Liver (tissue), 8 donors: ENCODE measurements at regions not wholly inside any gene's neighbourhood (a gene's known extent, or its start where the extent isn't known, plus 50 kb on each side); places are given as distances from the start of the nearest gene placed in this dataset.

Experiments
- DNase-seq: peaks from one replicate; pipeline ENCODE4 v3.0.0-alpha.2; 2017; ENCODE audit warnings: low spot score
- H3K27ac ChIP-seq, 2 donors: one replicate each; pipeline ENCODE4 v1.7.0; 2013; ENCODE audit warnings: inconsistent platforms in 2 of 2, low read length in 2 of 2, control low read depth in 1 of 2, low read depth in 1 of 2, mild to moderate bottlenecking in 1 of 2
- H3K27me3 ChIP-seq, 4 donors: one replicate each; pipeline versions ENCODE4 v1.6.1 to v1.7.0; 2013; ENCODE audit warnings: low read length in 3 of 4, inconsistent platforms in 1 of 4, mild to moderate bottlenecking in 1 of 4, moderate library complexity in 1 of 4; ENCODE audit not compliant: control insufficient read depth in 4 of 4, insufficient read depth in 4 of 4
- H3K36me3 ChIP-seq, 4 donors: one replicate each; pipeline versions ENCODE4 v1.6.1 to v1.7.0; 2013; ENCODE audit warnings: low read length in 3 of 4, mild to moderate bottlenecking in 3 of 4, low read depth in 1 of 4, moderate library complexity in 1 of 4; ENCODE audit not compliant: control insufficient read depth in 4 of 4, insufficient read depth in 3 of 4
- H3K4me1 ChIP-seq, 4 donors: one replicate each; pipeline versions ENCODE4 v1.6.1 to v1.7.0; 2013; ENCODE audit warnings: low read length in 3 of 4, mild to moderate bottlenecking in 3 of 4, moderate library complexity in 1 of 4; ENCODE audit not compliant: control insufficient read depth in 4 of 4, insufficient read depth in 4 of 4
- H3K4me3 ChIP-seq, 3 donors: one replicate each; pipeline versions ENCODE4 v1.6.1 to v1.7.0; 2013; ENCODE audit warnings: low read length in 3 of 3, control low read depth in 1 of 3, low read depth in 1 of 3, mild to moderate bottlenecking in 1 of 3
- H3K9ac ChIP-seq, 2 donors: one replicate each; pipeline ENCODE4 v1.7.0; 2013; ENCODE audit warnings: low read length in 2 of 2, mild to moderate bottlenecking in 2 of 2, moderate library complexity in 2 of 2, control low read depth in 1 of 2, low read depth in 1 of 2
- H3K9me3 ChIP-seq, 4 donors: one replicate each; pipeline versions ENCODE4 v1.6.1 to v1.7.0; 2013; ENCODE audit warnings: low read length in 3 of 4; ENCODE audit not compliant: control insufficient read depth in 4 of 4
- EGR1 ChIP-seq, 2 donors: IDR thresholded peaks; 2 replicates each; pipeline ENCODE4 v1.6.1; 2016 to 2018; ENCODE audit warnings: antibody characterized with exemption in 2 of 2, low read depth in 2 of 2
- FOXA2 ChIP-seq: IDR thresholded peaks from 2 replicates; pipeline ENCODE4 v1.6.1; 2016; ENCODE audit warnings: antibody characterized with exemption
- GABPA ChIP-seq, 2 donors: IDR thresholded peaks in 1 of 2; conservative IDR thresholded peaks in 1 of 2; 2 replicates each; pipeline ENCODE4 v1.6.1; 2016; ENCODE audit warnings: antibody characterized with exemption in 2 of 2, mild to moderate bottlenecking in 1 of 2, moderate library complexity in 1 of 2
- HNF4A ChIP-seq, 2 donors: conservative IDR thresholded peaks; 2 replicates each; pipeline ENCODE4 v1.6.1; 2016; ENCODE audit warnings: antibody characterized with exemption in 2 of 2, mild to moderate bottlenecking in 2 of 2
- HNF4G ChIP-seq: IDR thresholded peaks from 2 replicates; pipeline ENCODE4 v1.6.1; 2016; ENCODE audit warnings: antibody characterized with exemption
- NR2F2 ChIP-seq: IDR thresholded peaks from 2 replicates; pipeline ENCODE4 v1.6.1; 2016; ENCODE audit warnings: antibody characterized with exemption
- RXRA ChIP-seq, 2 donors: IDR thresholded peaks; 2 replicates each; pipeline ENCODE4 v1.6.1; 2017 to 2018; ENCODE audit warnings: antibody characterized with exemption in 2 of 2, mild to moderate bottlenecking in 1 of 2
- SP1 ChIP-seq: IDR thresholded peaks from 2 replicates; pipeline ENCODE4 v1.6.1; 2018; ENCODE audit warnings: antibody characterized with exemption, mild to moderate bottlenecking
- WGBS: extraction: QIAGEN DNeasy Blood & Tissue Kit; methylation state at CpG from one replicate; pipeline ENCODE4 v1.1.7; 2013; 5-methylcytosine and 5-hydroxymethylcytosine counted together
- TF ChIP-seq, protein P1 (sequence below): IDR thresholded peaks from 2 replicates; pipeline ENCODE4 v1.6.1; 2016; ENCODE audit warnings: antibody characterized with exemption, mild to moderate bottlenecking
- TF ChIP-seq, protein P2 (sequence below): fragments of 150-350 bp; IDR thresholded peaks from 2 replicates; pipeline ENCODE4 v1.5.1; 2017; ENCODE audit warnings: improper control_type of control experiment, low read depth, low read length; ENCODE audit not compliant: missing input control
- TF ChIP-seq, protein P3 (sequence below): IDR thresholded peaks from 2 replicates; pipeline ENCODE4 v1.6.1; 2016; ENCODE audit warnings: antibody characterized with exemption
- TF ChIP-seq, protein P4 (sequence below): IDR thresholded peaks from 2 replicates; pipeline ENCODE4 v1.6.1; 2016; ENCODE audit warnings: antibody characterized with exemption
- TF ChIP-seq, protein P5 (sequence below): IDR thresholded peaks from 2 replicates; pipeline ENCODE4 v1.6.1; 2016; ENCODE audit warnings: antibody characterized with exemption
- donor health status: healthy.
- donor health status: healthy.
- donor health status: healthy.
- donor health status: healthy.
- donor health status: healthy.

DNA sequence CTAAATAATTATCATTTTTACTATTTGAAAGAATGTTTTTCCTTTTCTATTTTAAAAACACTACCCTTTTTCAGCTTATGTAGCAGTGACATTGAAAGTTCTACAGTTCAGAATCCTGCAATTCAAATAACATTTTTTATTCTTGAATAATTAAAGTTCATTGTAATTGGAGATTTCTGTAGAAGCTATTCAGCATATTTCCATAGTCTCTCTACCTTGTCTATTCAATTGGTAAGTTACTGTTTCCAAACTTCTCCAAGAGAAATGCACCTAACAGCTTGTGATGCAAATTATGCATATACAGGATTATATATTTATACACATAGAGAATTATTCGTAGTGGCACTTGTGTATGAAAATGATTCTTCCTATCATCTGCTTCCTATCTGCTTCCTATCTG, 149.7 kb upstream of the ARRDC3 start:
- 78% methylated on average over 1 of the region's 1 CpG for WGBS
- H3K9me3 ChIP-seq = no peaks in the 10 kb centered on the region
- DNase-seq = no peak
- no peaks in the 10 kb centered on the region for H3K4me1 ChIP-seq
- TF ChIP-seq, protein P1, sequence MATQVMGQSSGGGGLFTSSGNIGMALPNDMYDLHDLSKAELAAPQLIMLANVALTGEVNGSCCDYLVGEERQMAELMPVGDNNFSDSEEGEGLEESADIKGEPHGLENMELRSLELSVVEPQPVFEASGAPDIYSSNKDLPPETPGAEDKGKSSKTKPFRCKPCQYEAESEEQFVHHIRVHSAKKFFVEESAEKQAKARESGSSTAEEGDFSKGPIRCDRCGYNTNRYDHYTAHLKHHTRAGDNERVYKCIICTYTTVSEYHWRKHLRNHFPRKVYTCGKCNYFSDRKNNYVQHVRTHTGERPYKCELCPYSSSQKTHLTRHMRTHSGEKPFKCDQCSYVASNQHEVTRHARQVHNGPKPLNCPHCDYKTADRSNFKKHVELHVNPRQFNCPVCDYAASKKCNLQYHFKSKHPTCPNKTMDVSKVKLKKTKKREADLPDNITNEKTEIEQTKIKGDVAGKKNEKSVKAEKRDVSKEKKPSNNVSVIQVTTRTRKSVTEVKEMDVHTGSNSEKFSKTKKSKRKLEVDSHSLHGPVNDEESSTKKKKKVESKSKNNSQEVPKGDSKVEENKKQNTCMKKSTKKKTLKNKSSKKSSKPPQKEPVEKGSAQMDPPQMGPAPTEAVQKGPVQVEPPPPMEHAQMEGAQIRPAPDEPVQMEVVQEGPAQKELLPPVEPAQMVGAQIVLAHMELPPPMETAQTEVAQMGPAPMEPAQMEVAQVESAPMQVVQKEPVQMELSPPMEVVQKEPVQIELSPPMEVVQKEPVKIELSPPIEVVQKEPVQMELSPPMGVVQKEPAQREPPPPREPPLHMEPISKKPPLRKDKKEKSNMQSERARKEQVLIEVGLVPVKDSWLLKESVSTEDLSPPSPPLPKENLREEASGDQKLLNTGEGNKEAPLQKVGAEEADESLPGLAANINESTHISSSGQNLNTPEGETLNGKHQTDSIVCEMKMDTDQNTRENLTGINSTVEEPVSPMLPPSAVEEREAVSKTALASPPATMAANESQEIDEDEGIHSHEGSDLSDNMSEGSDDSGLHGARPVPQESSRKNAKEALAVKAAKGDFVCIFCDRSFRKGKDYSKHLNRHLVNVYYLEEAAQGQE = no peak
- TF ChIP-seq, protein P2, sequence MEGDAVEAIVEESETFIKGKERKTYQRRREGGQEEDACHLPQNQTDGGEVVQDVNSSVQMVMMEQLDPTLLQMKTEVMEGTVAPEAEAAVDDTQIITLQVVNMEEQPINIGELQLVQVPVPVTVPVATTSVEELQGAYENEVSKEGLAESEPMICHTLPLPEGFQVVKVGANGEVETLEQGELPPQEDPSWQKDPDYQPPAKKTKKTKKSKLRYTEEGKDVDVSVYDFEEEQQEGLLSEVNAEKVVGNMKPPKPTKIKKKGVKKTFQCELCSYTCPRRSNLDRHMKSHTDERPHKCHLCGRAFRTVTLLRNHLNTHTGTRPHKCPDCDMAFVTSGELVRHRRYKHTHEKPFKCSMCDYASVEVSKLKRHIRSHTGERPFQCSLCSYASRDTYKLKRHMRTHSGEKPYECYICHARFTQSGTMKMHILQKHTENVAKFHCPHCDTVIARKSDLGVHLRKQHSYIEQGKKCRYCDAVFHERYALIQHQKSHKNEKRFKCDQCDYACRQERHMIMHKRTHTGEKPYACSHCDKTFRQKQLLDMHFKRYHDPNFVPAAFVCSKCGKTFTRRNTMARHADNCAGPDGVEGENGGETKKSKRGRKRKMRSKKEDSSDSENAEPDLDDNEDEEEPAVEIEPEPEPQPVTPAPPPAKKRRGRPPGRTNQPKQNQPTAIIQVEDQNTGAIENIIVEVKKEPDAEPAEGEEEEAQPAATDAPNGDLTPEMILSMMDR = no peak
- TF ChIP-seq EGR1 (IDR thresholded peaks at IDR 0.05; ENCODE audit: low read depth in 2 of 2) = no peak
- TF ChIP-seq, protein P3, sequence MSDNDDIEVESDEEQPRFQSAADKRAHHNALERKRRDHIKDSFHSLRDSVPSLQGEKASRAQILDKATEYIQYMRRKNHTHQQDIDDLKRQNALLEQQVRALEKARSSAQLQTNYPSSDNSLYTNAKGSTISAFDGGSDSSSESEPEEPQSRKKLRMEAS = no peak
- TF ChIP-seq, protein P4, sequence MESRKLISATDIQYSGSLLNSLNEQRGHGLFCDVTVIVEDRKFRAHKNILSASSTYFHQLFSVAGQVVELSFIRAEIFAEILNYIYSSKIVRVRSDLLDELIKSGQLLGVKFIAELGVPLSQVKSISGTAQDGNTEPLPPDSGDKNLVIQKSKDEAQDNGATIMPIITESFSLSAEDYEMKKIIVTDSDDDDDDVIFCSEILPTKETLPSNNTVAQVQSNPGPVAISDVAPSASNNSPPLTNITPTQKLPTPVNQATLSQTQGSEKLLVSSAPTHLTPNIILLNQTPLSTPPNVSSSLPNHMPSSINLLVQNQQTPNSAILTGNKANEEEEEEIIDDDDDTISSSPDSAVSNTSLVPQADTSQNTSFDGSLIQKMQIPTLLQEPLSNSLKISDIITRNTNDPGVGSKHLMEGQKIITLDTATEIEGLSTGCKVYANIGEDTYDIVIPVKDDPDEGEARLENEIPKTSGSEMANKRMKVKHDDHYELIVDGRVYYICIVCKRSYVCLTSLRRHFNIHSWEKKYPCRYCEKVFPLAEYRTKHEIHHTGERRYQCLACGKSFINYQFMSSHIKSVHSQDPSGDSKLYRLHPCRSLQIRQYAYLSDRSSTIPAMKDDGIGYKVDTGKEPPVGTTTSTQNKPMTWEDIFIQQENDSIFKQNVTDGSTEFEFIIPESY = no peak
- no peak for TF ChIP-seq SP1
- TF ChIP-seq NR2F2 = no peak
- no peak for TF ChIP-seq FOXA2
- TF ChIP-seq RXRA (IDR thresholded peaks at IDR 0.05) = no peak
- TF ChIP-seq, protein P5, sequence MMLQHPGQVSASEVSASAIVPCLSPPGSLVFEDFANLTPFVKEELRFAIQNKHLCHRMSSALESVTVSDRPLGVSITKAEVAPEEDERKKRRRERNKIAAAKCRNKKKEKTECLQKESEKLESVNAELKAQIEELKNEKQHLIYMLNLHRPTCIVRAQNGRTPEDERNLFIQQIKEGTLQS = no peak
- no peak overlapping the region for H3K9ac ChIP-seq
- H3K36me3 ChIP-seq = no peaks in the 10 kb centered on the region
- H3K4me3 ChIP-seq = no peak overlapping the region
- no peaks in the 10 kb centered on the region for H3K27me3 ChIP-seq
- H3K27ac ChIP-seq = no peak overlapping the region

DNA sequence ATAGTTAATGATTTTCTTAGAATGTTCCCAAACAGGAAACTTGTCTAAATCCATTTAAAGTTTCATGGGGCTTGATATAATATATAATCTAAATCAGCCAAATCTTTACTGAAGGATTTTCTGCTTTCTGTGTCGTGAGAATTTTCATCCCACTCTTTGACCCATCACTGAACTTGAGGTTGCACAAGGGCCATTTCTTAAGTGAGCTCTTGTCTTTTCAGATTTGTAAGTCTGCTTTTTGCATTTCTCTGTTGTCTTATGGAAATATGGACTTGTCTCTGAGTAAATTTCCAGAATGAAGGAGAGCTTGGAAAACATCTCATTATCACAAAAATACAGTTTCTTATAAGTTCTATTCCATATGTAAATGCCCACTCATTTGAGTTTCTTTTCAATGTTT, 149.2 kb upstream of the ARRDC3 start:
- Histone ChIP-seq H3K9ac (no peak overlapping the region), H3K27me3 (no peaks in the 10 kb centered on the region), H3K36me3 (no peaks in the 10 kb centered on the region), H3K27ac (no peak overlapping the region), H3K4me3 (no peak overlapping the region), H3K4me1 (no peaks in the 10 kb centered on the region), H3K9me3 (no peaks in the 10 kb centered on the region)
- TF ChIP-seq HNF4A (conservative IDR thresholded peaks at IDR 0.05) (no peak), HNF4G (no peak), GABPA (IDR thresholded peaks at IDR 0.05 in 1 of 2, conservative IDR thresholded peaks at IDR 0.05 in 1 of 2) (no peak)
- TF ChIP-seq, protein P5 = no peak
- TF ChIP-seq, protein P4 = no peak
- TF ChIP-seq, protein P1 = no peak
- WGBS = 72% methylated on average over 1 of the region's 1 CpG
- DNase-seq = no peak
